A673 (cell line): ENCODE measurements at regions not wholly inside any gene's neighbourhood (a gene's known extent, or its start where the extent isn't known, plus 50 kb on each side); places are given as distances from the start of the nearest gene placed in this dataset.
A peak's percentile ranks its signal among the peaks of the same experiment; 100 is the strongest.

Experiments
- BruUV-seq: library from RNA; stranded (reverse); fragments of 400-500 nt; replicated peaks from 2 replicates; lab custom pipeline; 2021; lab: Mats Ljungman, UMichigan
- CTCF ChIA-PET: fragments of 300-600 bp; sonication (Branson Sonifier 250); formaldehyde crosslinking; loops from one replicate; lab custom pipeline; 2022; ENCODE audit warnings: antibody characterized with exemption; lab: Charles Lee
- POLR2A ChIA-PET: fragments of 300-600 bp; sonication (Branson Sonifier 250); formaldehyde crosslinking; loops from one replicate; lab custom pipeline; 2022; ENCODE audit warnings: antibody characterized with exemption; ENCODE audit not compliant: low non-redundant PET; lab: Charles Lee
- DNase-seq: peaks from one replicate; pipeline ENCODE4 v3.0.0-alpha.2; 2015; ENCODE audit warnings: low spot score
- H3K27ac ChIP-seq: fragments of 200-600 bp; sonication (generic); 2 replicates; pipeline ENCODE4 v1.5.1; 2016; ENCODE audit warnings: mixed run types, low read depth, mild to moderate bottlenecking, mixed read lengths, antibody characterized with exemption, low read length; ENCODE audit not compliant: poor library complexity, severe bottlenecking
- H3K27me3 ChIP-seq: fragments of 200-600 bp; sonication (generic); replicated peaks from 2 replicates; pipeline ENCODE4 v1.6.1; 2017; ENCODE audit warnings: mixed run types, low read depth, mild to moderate bottlenecking, mixed read lengths, antibody characterized with exemption, low read length; ENCODE audit not compliant: insufficient read depth, poor library complexity
- H3K36me3 ChIP-seq: fragments of 200-600 bp; sonication (generic); 2 replicates; pipeline ENCODE4 v1.6.1; 2016; ENCODE audit warnings: mixed run types, mild to moderate bottlenecking, mixed read lengths, antibody characterized with exemption, low read length; ENCODE audit not compliant: insufficient read depth, poor library complexity, severe bottlenecking
- H3K4me1 ChIP-seq: fragments of 200-600 bp; sonication (generic); 2 replicates; pipeline ENCODE4 v1.6.1; 2017; ENCODE audit warnings: mixed run types, mild to moderate bottlenecking, mixed read lengths, antibody characterized with exemption, low read length; ENCODE audit not compliant: insufficient read depth, poor library complexity, severe bottlenecking
- H3K4me3 ChIP-seq: fragments of 200-600 bp; sonication (generic); 2 replicates; pipeline ENCODE4 v1.5.1; 2016; ENCODE audit warnings: low read depth, mixed run types, mild to moderate bottlenecking, mixed read lengths, low read length; ENCODE audit not compliant: poor library complexity, severe bottlenecking
- H3K9me3 ChIP-seq: fragments of 200-600 bp; sonication (generic); 2 replicates; pipeline ENCODE4 v1.6.1; 2016; ENCODE audit warnings: mixed run types, low read depth, mild to moderate bottlenecking, mixed read lengths, antibody characterized with exemption, low read length; ENCODE audit not compliant: poor library complexity, severe bottlenecking
- EZH2 ChIP-seq: fragments of 200-600 bp; sonication (generic); IDR thresholded peaks from 2 replicates; pipeline ENCODE4 v1.6.1; 2017; ENCODE audit warnings: borderline replicate concordance, low read depth, mild to moderate bottlenecking, mixed read lengths, antibody characterized with exemption, low read length; ENCODE audit not compliant: poor library complexity, severe bottlenecking
- intact Hi-C: fragments of 100-400 bp; cut with micrococcal nuclease; formaldehyde crosslinking; loops from one replicate; pipeline ENCODE4 v1.10.0; 2022; ENCODE audit not compliant: unreplicated experiment
- TF ChIP-seq, protein P1 (sequence below): fragments of 300-800, 200-600 bp; sonication (generic); conservative IDR thresholded peaks from 2 replicates; pipeline ENCODE4 v1.5.1; 2017; ENCODE audit warnings: low read depth, mild to moderate bottlenecking, antibody characterized with exemption, low read length, moderate library complexity, mixed read lengths

DNA sequence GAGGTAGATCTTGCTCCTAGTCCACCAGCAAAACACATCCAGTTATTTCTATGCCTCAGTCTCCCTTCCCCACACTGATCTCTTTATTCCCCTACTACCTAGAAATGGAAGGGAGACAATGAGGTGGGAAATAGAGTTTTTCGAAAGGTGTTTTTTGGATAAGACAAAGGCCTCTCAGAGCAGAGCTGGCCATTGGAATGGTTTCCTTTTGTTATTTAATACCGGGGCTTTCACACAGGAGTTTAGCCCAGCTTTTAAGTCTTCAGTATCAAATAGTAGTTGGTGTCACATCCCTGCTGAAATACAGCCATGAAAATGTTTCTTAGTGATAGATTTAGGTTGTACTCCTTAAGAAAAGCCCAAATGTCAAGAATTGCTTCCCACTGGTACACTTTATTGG is 65.4 kb upstream of the B3GAT1 start:
- CTCF ChIA-PET, result no interaction called here
- POLR2A ChIA-PET, result no interaction called here
- peaks cover 33% of the 10 kb centered on the region for H3K27me3 ChIP-seq
- no peak overlapping the region for H3K27ac ChIP-seq
- DNase-seq, result no peak
- no peaks in the 10 kb centered on the region for H3K4me1 ChIP-seq
- TF ChIP-seq, protein P1, sequence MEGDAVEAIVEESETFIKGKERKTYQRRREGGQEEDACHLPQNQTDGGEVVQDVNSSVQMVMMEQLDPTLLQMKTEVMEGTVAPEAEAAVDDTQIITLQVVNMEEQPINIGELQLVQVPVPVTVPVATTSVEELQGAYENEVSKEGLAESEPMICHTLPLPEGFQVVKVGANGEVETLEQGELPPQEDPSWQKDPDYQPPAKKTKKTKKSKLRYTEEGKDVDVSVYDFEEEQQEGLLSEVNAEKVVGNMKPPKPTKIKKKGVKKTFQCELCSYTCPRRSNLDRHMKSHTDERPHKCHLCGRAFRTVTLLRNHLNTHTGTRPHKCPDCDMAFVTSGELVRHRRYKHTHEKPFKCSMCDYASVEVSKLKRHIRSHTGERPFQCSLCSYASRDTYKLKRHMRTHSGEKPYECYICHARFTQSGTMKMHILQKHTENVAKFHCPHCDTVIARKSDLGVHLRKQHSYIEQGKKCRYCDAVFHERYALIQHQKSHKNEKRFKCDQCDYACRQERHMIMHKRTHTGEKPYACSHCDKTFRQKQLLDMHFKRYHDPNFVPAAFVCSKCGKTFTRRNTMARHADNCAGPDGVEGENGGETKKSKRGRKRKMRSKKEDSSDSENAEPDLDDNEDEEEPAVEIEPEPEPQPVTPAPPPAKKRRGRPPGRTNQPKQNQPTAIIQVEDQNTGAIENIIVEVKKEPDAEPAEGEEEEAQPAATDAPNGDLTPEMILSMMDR, result no peak
- TF ChIP-seq EZH2, result no peak
- BruUV-seq, result no TSS peak
- H3K9me3 ChIP-seq, result no peaks in the 10 kb centered on the region
- intact Hi-C loops, result loop anchor here (5.0 kb wide), 1 partner anchor 115 kb away; no protein-coding TSS in a partner anchor
- H3K36me3 ChIP-seq, result no peaks in the 10 kb centered on the region
- H3K4me3 ChIP-seq, result no peak overlapping the region

DNA sequence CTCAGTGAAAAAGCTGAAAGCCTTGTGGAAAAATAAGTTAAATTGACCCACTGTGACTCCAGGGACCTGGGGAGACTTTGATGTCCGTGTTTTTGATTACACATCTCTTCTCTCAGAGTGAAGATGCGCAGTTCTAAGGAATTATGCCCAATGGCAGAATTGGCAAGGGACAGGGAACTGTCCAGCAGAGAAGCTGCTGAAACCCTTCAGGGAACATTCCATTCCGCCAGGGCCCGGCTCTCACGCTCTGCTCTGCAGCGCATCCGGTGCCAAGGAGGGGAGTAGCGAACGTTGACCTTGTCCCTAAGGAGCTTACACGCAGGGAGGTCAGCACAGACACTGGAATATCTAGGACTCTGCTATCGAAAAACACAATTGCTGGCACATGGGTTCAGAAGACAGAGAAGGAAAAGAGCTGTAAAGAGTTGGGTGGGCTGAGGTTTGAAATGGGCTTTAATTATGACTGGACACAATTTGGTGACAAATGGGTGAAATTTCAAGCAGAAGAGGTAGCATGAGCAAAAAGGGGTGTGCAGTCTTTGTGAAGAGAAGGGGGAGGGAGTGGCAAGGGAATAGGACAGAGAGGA is 64.5 kb upstream of the B3GAT1 start:
- H3K4me1 ChIP-seq, result no peaks in the 10 kb centered on the region
- TF ChIP-seq EZH2, result no peak
- TF ChIP-seq, protein P1, result no peak
- ChIA-PET POLR2A (no interaction called here), CTCF (no interaction called here)
- intact Hi-C loops, result loop anchor here (5.0 kb wide), 1 partner anchor 114 kb away; no protein-coding TSS in a partner anchor
- peak; percentile 48 for DNase-seq
- H3K27me3 ChIP-seq, result peaks cover 40% of the 10 kb centered on the region
- H3K4me3 ChIP-seq, result no peak overlapping the region
- H3K9me3 ChIP-seq, result no peaks in the 10 kb centered on the region
- no TSS peak for BruUV-seq
- no peak overlapping the region for H3K27ac ChIP-seq
- H3K36me3 ChIP-seq, result no peaks in the 10 kb centered on the region

DNA sequence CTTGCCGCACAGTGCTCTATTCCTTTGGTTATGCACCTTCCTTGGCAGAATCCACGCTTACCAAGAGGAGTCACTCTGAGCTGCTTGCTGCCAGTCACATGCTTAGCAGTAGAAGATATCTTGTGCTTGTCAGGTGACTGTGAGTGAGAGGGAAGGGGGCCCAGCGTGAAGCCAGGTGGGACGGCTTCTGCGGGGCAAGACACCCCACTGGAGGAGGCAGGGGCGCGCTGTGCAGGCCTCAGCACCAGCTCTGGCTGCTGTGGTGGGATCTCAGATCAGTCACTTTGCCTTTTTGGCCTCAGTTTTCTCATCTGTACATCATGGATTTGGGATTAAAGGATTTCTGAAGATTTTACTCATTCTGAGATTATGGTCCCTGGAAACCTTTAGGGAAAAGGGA is 63.9 kb upstream of the B3GAT1 start:
- DNase-seq, result no peak
- Histone ChIP-seq H3K27me3 (peaks cover 46% of the 10 kb centered on the region), H3K27ac (no peak overlapping the region), H3K9me3 (no peaks in the 10 kb centered on the region), H3K4me1 (no peaks in the 10 kb centered on the region), H3K36me3 (no peaks in the 10 kb centered on the region), H3K4me3 (no peak overlapping the region)
- ChIA-PET POLR2A (no interaction called here), CTCF (no interaction called here)
- BruUV-seq, result no TSS peak
- intact Hi-C loops, result loop anchor here (5.0 kb wide), 1 partner anchor 114 kb away; no protein-coding TSS in a partner anchor
- no peak for TF ChIP-seq EZH2
- TF ChIP-seq, protein P1, result no peak
